NB4 (cell line): ENCODE measurements at regions not wholly inside any gene's neighbourhood (a gene's known extent, or its start where the extent isn't known, plus 50 kb on each side); places are given as distances from the start of the nearest gene placed in this dataset.

Experiments
- CTCF ChIP-seq: IDR thresholded peaks from one replicate; pipeline ENCODE4 v1.5.1; 2012; ENCODE audit warnings: low read depth, low read length
- MYC ChIP-seq: IDR thresholded peaks from 2 replicates; pipeline ENCODE4 v1.6.1; 2011; ENCODE audit warnings: low read depth, low read length
- POLR2A ChIP-seq: IDR thresholded peaks from 2 replicates; pipeline ENCODE4 v1.6.1; 2011; ENCODE audit warnings: mild to moderate bottlenecking; ENCODE audit not compliant: insufficient read length; ENCODE audit errors: extremely low read depth
- TF ChIP-seq, protein P1 (sequence below): IDR thresholded peaks from 2 replicates; pipeline ENCODE4 v1.6.1; 2011; ENCODE audit warnings: low read depth, low read length

DNA sequence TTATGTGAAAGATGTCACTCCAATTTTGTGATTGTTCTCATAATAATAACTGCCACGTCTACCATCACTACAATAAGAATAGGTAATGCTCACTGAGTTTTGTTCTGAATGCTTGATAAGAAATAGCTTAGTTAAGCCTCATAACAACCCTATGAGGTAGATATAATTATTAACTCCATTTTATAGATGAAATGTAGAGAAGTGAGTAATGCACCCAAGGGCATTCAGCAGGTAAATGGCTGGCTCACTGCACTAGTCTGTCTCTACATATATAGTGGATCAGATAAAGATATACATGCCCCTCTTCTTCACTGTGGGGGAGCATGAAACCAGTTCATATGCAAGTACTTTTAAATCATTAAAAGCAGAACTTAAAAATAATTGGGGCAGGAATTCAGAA, 65.8 kb upstream of the SLC4A4 start:
- TF ChIP-seq CTCF (no peak), POLR2A (no peak), MYC (no peak)
- TF ChIP-seq, protein P1, sequence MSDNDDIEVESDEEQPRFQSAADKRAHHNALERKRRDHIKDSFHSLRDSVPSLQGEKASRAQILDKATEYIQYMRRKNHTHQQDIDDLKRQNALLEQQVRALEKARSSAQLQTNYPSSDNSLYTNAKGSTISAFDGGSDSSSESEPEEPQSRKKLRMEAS, result no peak
